SK-N-SH treated with all-trans-retinoic acid at 6 μM for 48 hours (cell line): ENCODE measurements at regions not wholly inside any gene's neighbourhood (a gene's known extent, or its start where the extent isn't known, plus 50 kb on each side); places are given as distances from the start of the nearest gene placed in this dataset.

Experiments
- ATAC-seq: fragments of 200-7000 bp; cut with Tn5 transposase; 3 replicates; pipeline ENCODE4 v1.9.1; 2020; ENCODE audit warnings: mild to moderate bottlenecking, moderate library complexity
- ARNTL ChIP-seq: fragments of 450-650 bp; formaldehyde crosslinking; IDR thresholded peaks from 2 replicates; pipeline ENCODE4 v1.5.0; 2020; ENCODE audit warnings: low read depth, mild to moderate bottlenecking, moderate library complexity, borderline replicate concordance
- BACH2 ChIP-seq: fragments of 250-450 bp; sonication (Bioruptor Pico); IDR thresholded peaks from 2 replicates; pipeline ENCODE4 v1.9.0; 2021; ENCODE audit warnings: mild to moderate bottlenecking, borderline replicate concordance
- CREB5 ChIP-seq: fragments of 250-450 bp; sonication (Bioruptor Pico); IDR thresholded peaks from 2 replicates; pipeline ENCODE4 v1.5.1; 2020; ENCODE audit warnings: low read depth, mild to moderate bottlenecking, moderate library complexity
- CSDC2 ChIP-seq: fragments of 250-450 bp; sonication (Bioruptor Pico); IDR thresholded peaks from 2 replicates; pipeline ENCODE4 v1.5.0; 2020; ENCODE audit warnings: mild to moderate bottlenecking, moderate library complexity
- CSRNP3 ChIP-seq: fragments of 250-450 bp; sonication (Bioruptor Pico); IDR thresholded peaks from 2 replicates; pipeline ENCODE4 v1.5.1; 2021; ENCODE audit warnings: mild to moderate bottlenecking, moderate library complexity
- ESRRG ChIP-seq: fragments of 250-450 bp; sonication (Bioruptor Pico); IDR thresholded peaks from 2 replicates; pipeline ENCODE4 v1.6.1; 2021; ENCODE audit warnings: mild to moderate bottlenecking
- GLIS3 ChIP-seq: fragments of 250-450 bp; sonication (Bioruptor Pico); IDR thresholded peaks from 2 replicates; pipeline ENCODE4 v1.5.0; 2020; ENCODE audit warnings: mild to moderate bottlenecking, moderate library complexity
- ISL1 ChIP-seq: fragments of 250-450 bp; sonication (Bioruptor Pico); IDR thresholded peaks from 2 replicates; pipeline ENCODE4 v2.1.2; 2022; ENCODE audit warnings: mild to moderate bottlenecking, moderate library complexity
- OSR1 ChIP-seq: fragments of 250-450 bp; sonication (Bioruptor Pico); IDR thresholded peaks from 2 replicates; pipeline ENCODE4 v1.8.0; 2022; ENCODE audit warnings: moderate library complexity, mild to moderate bottlenecking, inconsistent platforms
- PATZ1 ChIP-seq: fragments of 250-450 bp; sonication (Bioruptor Pico); IDR thresholded peaks from 2 replicates; pipeline ENCODE4 v1.8.0; 2020; ENCODE audit warnings: mild to moderate bottlenecking, moderate library complexity, borderline replicate concordance
- PPARA ChIP-seq: fragments of 250-450 bp; sonication (Bioruptor Pico); IDR thresholded peaks from 2 replicates; pipeline ENCODE4 v1.5.0; 2020; ENCODE audit warnings: mild to moderate bottlenecking, borderline replicate concordance
- RARB ChIP-seq: fragments of 250-450 bp; sonication (Bioruptor Pico); IDR thresholded peaks from 2 replicates; pipeline ENCODE4 v1.8.0; 2021; ENCODE audit warnings: mild to moderate bottlenecking, moderate library complexity
- SNAI2 ChIP-seq: fragments of 250-450 bp; sonication (Bioruptor Pico); IDR thresholded peaks from 2 replicates; pipeline ENCODE4 v1.5.0; 2020; ENCODE audit warnings: mild to moderate bottlenecking, moderate library complexity
- TCF4 ChIP-seq: fragments of 250-450 bp; sonication (Bioruptor Pico); IDR thresholded peaks from 2 replicates; pipeline ENCODE4 v1.8.0; 2021; ENCODE audit warnings: mild to moderate bottlenecking, moderate library complexity, borderline replicate concordance
- TOX ChIP-seq: fragments of 250-450 bp; sonication (Bioruptor Pico); IDR thresholded peaks from 2 replicates; pipeline ENCODE4 v1.8.0; 2021; ENCODE audit warnings: mild to moderate bottlenecking, moderate library complexity, borderline replicate concordance
- TSHZ2 ChIP-seq: fragments of 250-450 bp; sonication (Bioruptor Pico); IDR thresholded peaks from 2 replicates; pipeline ENCODE4 v1.5.0; 2020; ENCODE audit warnings: mild to moderate bottlenecking, moderate library complexity
- ZC3H10 ChIP-seq: fragments of 250-450 bp; sonication (Bioruptor Pico); IDR thresholded peaks from 2 replicates; pipeline ENCODE4 v1.5.1; 2021; ENCODE audit warnings: mild to moderate bottlenecking, moderate library complexity
- ZFP3 ChIP-seq: fragments of 250-450 bp; sonication (Bioruptor Pico); IDR thresholded peaks from 2 replicates; pipeline ENCODE4 v1.5.0; 2020; ENCODE audit warnings: mild to moderate bottlenecking, moderate library complexity
- ZFP30 ChIP-seq: fragments of 450-650 bp; formaldehyde crosslinking; IDR thresholded peaks from 2 replicates; pipeline ENCODE4 v1.5.0; 2022; ENCODE audit warnings: mild to moderate bottlenecking, moderate library complexity
- ZNF565 ChIP-seq: fragments of 450-650 bp; formaldehyde crosslinking; conservative IDR thresholded peaks from 2 replicates; pipeline ENCODE4 v1.5.0; 2020; ENCODE audit warnings: low read depth, mild to moderate bottlenecking, moderate library complexity
- ZNF70 ChIP-seq: fragments of 450-650 bp; formaldehyde crosslinking; IDR thresholded peaks from 2 replicates; pipeline ENCODE4 v1.5.0; 2020; ENCODE audit warnings: mild to moderate bottlenecking, moderate library complexity
- ZNF8 ChIP-seq: fragments of 450-650 bp; formaldehyde crosslinking; IDR thresholded peaks from 2 replicates; pipeline ENCODE4 v1.5.0; 2020; ENCODE audit warnings: mild to moderate bottlenecking, moderate library complexity

- TF ChIP-seq CREB5 (CRISPR knock-in tag) (no peak), ZFP30 (CRISPR knock-in tag) (no peak), BACH2 (CRISPR knock-in tag) (no peak), TOX (no peak), ZNF8 (no peak), ISL1 (CRISPR knock-in tag) (no peak), TCF4 (no peak), GLIS3 (CRISPR knock-in tag) (no peak), ZFP3 (CRISPR knock-in tag) (no peak), ESRRG (CRISPR knock-in tag) (no peak), ZC3H10 (CRISPR knock-in tag) (no peak)
These were observed 1089.9 kb upstream of the PCDH10 start (continued) for GRCh38 chr4:132059227-132059626.

- no peak for TF ChIP-seq TSHZ2
- no peak for TF ChIP-seq TCF4
- no peak for ATAC-seq
These were observed 1086.4 kb upstream of the PCDH10 start for GRCh38 chr4:132062611-132063239.

- ATAC-seq: no peak
- TF ChIP-seq TCF4: no peak
- no peak for TF ChIP-seq ZFP30 (CRISPR knock-in tag)
- TF ChIP-seq ZNF565: no peak
- no peak for TF ChIP-seq BACH2 (CRISPR knock-in tag)
- no peak for TF ChIP-seq CSDC2 (CRISPR knock-in tag)
These were observed 1085.3 kb upstream of the PCDH10 start for GRCh38 chr4:132063829-132064228.

- ATAC-seq: no peak
- no peak for TF ChIP-seq ZNF8
- TF ChIP-seq PPARA (CRISPR knock-in tag): no peak
- TF ChIP-seq OSR1: no peak
- no peak for TF ChIP-seq TOX
- TF ChIP-seq ZFP3 (CRISPR knock-in tag): no peak
- no peak for TF ChIP-seq ZFP30 (CRISPR knock-in tag)
- TF ChIP-seq ZNF70 (CRISPR knock-in tag): no peak
- no peak for TF ChIP-seq BACH2 (CRISPR knock-in tag)
- TF ChIP-seq GLIS3 (CRISPR knock-in tag): no peak
- no peak for TF ChIP-seq PATZ1 (CRISPR knock-in tag)
- no peak for TF ChIP-seq ARNTL (CRISPR knock-in tag)
- no peak for TF ChIP-seq ZC3H10 (CRISPR knock-in tag)
- no peak for TF ChIP-seq ISL1 (CRISPR knock-in tag)
- TF ChIP-seq CSRNP3 (CRISPR knock-in tag): no peak
- TF ChIP-seq RARB (CRISPR knock-in tag): no peak
- TF ChIP-seq SNAI2: no peak
These were observed 1083.1 kb upstream of the PCDH10 start for GRCh38 chr4:132065940-132066495.
